Activated T-cell treated with anti-CD3 and anti-CD28 coated beads, Interleukin-2, amount 50 U/mL, for 48 hours (primary cell): ENCODE measurements at regions not wholly inside any gene's neighbourhood (a gene's known extent, or its start where the extent isn't known, plus 50 kb on each side); places are given as distances from the start of the nearest gene placed in this dataset.
A peak's percentile ranks its signal among the peaks of the same experiment; 100 is the strongest.

Experiments
- DNase-seq, 2 experiments: peaks; one replicate each; pipeline ENCODE4 v3.0.0-alpha.2; 2020

DNA sequence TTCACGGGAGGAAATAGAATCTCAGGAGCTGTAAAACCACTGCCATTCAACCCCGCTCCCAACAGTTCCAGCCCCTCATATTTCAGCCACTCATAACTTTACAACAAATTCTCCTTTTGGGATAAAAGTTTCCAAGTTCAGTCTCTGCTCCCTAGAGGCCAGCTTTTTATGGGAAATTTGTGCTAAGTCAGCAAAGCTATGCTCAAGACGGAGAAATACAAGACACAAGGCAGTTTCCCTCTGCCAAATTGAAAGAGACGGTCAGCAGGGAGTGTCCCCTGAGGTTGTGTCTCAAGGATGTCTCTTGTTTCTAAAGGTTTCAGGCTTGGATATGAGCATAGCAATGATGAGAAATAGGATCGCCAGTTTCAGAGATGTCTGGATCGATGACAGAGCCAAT lies 608.6 kb downstream of the CCDC171 start:
- DNase-seq, result no peak

- no peak for DNase-seq
Measured at GRCh38 chr9:16170119-16170518, 617.3 kb downstream of the CCDC171 start.

DNA sequence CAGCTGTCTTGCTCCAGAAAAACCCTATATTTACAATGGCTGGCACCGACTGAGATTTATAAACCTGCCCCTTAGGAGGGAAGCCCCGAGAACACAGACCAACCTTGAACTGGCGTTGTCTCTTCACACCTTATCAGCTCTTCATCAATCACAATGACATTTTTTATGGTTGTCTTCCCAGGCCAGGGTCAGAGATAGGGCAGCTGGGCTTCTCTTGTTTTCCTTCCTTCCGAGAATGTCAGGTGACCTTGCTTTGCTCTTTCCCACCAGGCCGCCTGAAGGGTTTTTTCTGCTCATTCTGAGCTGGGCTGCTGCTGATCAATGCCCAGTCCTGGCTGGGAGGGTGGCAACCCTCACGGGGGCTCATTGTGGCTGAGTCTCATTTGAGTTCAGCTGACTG lies 619.1 kb downstream of the CCDC171 start:
- DNase-seq, result no peak

GRCh38 chr9:16172796-16173195 lies 620.0 kb downstream of the CCDC171 start:
- DNase-seq, result no peak

DNA sequence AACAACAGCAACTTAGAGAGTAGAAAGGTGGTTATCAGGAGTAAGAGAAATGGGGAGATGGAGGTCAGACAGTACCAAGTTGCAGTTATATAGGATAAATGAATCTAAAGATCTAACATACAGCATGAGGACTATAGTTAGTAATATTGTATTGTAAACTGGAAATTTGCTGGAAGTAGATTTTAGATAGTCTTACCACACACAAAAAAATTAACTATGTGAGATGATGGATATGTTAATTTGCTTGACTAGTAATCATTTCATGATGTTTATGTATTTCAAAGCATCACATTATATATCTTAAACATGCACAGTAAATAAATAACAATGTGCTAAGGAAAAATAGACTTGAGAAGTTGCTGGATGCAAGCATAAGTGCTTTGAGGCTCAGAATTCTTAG lies 622.1 kb downstream of the CCDC171 start:
- DNase-seq, result no peak

- DNase-seq, result no peak
Measured at GRCh38 chr9:16175461-16175860, 622.6 kb downstream of the CCDC171 start.

- no peak for DNase-seq
Measured at GRCh38 chr9:16178294-16178693, 625.5 kb downstream of the CCDC171 start.

- peak in 1 of 2 experiments; percentile 22 for DNase-seq
Measured at GRCh38 chr9:16179566-16179965, 626.7 kb downstream of the CCDC171 start.

DNA sequence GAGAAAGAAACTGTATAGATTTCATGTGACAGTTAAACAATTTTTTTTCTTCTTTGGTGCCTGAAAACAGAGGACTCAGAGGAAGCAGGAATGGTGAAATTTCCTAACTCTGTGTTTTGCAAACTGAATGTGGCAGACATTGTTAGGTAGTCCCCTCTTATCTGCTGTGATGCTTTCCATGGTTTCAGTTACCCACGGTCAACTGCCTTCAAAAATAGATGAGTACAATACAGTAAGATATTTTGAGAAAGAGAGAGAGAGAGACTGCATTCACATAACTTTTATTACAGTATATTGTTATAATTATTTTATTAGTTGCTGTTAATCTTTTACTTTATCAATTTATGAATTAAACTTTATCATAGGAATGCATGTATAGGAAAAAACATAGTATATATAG lies 627.2 kb downstream of the CCDC171 start:
- no peak for DNase-seq

DNA sequence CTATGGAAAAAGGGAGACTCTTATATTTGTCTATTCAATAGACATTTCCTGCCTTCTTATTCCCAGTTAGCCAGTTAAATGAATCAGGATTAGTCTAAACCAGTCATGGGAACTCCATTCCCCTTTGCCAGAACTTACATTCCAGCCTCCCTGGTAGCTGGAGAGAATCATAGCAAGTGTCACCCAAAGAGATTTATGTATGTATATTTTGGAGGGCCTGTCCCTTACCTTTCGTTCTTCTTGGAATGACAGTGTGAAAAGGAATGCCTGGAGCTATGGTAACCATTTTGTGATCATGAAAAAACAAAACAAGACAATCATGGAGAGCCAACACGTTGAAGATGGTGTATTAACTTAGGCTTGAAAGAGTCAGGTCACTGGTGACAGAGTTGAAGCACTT lies 627.7 kb downstream of the CCDC171 start:
- DNase-seq, result no peak

DNA sequence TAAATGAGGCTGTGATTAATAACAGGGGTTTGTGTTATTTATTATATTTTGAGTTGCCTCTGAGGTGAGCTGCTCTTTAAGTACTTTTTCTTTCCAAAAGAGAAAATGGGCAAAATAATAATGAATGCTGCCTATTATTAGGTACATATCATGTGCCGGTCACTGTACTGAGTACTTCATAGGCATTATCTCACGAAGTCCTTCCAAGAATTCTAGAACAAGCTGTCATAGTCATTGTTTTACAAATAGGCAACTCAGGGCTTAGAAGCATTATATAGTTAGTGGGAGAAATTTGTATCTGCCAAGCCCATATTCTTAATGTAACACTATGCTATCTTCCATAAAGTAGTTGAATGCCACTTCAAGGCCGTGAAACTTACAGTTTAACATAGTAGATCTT lies 628.7 kb downstream of the CCDC171 start:
- DNase-seq, result no peak

GRCh38 chr9:16182784-16183183 lies 629.9 kb downstream of the CCDC171 start:
- no peak for DNase-seq

DNA sequence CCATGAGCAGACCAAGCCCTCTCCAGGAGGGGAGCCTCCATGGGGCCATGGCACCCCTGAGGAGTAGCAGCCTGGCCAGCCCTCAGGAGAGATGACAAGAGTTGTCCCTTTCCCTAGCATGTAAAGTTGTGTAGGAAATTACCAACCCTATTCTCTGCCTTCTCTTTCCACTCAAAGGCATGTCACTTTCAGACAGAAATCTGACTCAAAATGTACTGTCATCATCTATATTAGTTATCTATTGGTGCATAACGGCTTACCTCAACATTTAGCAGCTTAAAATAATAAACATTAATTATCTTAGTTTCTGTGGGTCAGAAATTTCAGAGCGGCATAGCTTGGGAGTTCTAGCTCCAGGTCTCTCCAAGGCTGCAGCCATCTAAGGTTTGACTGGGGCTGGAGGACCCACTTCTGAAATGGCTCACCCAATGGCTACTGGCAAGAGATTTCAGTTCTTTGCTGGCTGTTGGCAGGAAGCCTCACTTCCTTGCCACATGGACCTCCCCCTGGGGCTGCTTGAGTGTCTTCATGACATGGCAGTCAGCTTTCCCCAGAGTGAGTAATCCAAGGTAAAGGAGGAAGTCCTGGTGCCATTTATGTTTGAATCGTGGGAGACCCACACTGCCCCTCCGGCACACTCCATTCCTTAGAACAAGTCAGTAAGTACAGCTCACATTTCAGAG lies 632.3 kb downstream of the CCDC171 start:
- no peak for DNase-seq

GRCh38 chr9:16191191-16191590 lies 638.3 kb downstream of the CCDC171 start:
- DNase-seq, result no peak

GRCh38 chr9:16191691-16192402 lies 639.0 kb downstream of the CCDC171 start:
- DNase-seq, result peak; percentile 50 to 63

- DNase-seq, result no peak
Measured at GRCh38 chr9:16192403-16193017, 639.7 kb downstream of the CCDC171 start.

DNA sequence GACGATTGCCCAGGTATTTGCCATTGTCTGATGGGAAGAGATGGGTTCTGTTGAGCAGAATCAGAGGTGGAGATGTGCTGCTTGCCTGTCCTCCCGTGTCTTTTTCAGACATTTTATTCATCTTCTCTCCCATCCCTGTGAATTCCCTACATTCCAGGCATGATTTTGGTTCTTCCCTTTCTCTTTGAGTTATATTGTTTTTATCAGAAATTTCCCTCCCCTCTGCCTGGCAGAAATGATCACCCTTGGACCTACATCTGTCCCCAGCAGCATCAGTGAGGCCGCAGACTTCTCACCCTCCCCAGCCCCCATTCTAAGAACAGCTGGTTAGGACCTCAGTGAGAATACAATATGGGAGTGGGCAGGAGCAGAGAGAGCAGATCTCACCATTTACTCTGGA lies 640.2 kb downstream of the CCDC171 start:
- no peak for DNase-seq

- no peak for DNase-seq
Measured at GRCh38 chr9:16196206-16196605, 643.4 kb downstream of the CCDC171 start.

DNA sequence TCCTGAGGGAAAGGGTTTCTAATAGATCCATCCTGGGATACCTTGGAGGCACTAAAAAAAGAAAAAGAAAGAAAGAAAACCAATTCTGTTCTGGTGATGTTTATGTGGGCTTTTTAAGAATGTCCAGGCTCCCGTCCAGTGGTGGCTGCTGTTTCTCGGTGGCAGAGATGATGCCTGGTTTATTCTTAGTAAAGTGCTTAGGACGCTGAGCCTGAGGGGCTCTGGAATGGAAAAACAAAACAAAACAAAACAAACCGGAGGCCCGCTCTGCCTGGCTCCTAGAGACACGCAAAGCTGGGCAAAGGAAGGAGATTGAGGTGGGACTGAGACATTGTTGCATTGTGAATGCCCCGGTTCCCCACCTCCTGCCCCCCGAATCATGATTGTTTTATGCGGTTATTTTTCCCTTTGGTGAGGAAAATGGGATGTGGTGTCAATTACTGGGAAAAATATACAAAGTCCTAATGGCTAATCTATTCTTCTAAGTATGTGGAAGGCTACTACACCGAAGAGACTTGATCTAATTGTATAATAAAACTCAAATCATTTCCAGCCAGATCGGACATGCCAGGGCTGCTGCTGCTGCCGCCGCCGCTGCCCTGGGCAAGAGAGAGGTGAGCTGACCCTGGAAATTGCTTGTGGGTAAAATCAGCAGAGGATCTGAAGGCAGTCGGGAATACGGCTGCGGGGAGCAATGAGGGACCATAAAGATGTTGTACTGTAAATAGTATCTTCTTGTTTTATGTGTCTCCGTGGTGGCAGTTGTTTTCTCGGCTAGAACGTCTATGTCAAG lies 644.9 kb downstream of the CCDC171 start:
- no peak for DNase-seq

DNA sequence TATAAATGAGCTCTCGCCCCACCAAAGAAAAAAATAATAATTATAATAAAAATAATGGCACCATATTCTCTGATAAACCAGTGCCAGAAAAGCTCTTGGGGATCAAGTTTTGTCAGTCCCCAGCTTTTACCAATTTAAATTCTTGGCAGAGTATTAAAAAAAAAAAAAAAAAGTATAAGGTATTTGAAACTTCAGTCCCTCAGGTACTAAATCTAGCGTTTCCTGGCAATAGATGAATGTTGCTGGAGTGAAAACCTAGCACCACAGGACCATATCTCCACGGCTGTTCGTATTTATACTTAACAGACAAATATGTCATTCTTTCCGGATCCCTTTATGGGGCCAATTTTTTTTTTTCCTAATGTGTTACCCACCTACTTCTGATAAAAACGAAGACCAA lies 646.2 kb downstream of the CCDC171 start:
- DNase-seq, result no peak

DNA sequence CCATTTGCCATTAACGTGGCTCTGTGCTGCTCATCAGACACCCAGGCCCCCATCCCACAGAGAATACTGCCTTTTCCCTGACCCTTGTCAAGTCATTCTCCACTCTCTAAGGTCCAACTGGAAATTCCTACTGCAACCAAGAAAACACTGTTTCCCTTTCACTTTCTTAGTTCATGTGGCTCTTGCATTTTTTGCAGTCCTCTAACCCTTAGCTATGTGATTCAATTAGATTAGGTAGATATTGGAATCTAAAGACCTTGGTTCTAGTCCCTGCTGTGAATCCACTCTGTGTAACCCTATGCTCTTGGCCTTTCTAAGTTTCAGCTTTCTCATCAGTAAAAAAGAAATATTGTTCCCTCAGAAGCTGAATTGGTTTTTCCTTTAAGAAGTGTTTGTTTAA lies 649.4 kb downstream of the CCDC171 start:
- no peak for DNase-seq

- DNase-seq, result no peak
Measured at GRCh38 chr9:16202914-16203728, 650.3 kb downstream of the CCDC171 start.
